Activated gamma-delta T cell (primary cell): ENCODE measurements at regions not wholly inside any gene's neighbourhood (a gene's known extent, or its start where the extent isn't known, plus 50 kb on each side); places are given as distances from the start of the nearest gene placed in this dataset.

Experiments used
- DNase-seq: peaks from one replicate; lab custom pipeline; 2025; lab: John Stamatoyannopoulos, UW

- DNase-seq, result no peak
These were observed 86.8 kb upstream of the STARD13 start for GRCh38 chr13:33372251-33372919.

GRCh38 chr13:33373624-33374023, 88.1 kb upstream of the STARD13 start:
- DNase-seq, result no peak

GRCh38 chr13:33375421-33375820, 89.9 kb upstream of the STARD13 start:
- no peak for DNase-seq

GRCh38 chr13:33376212-33376611, 90.7 kb upstream of the STARD13 start:
- DNase-seq, result no peak

GRCh38 chr13:33377411-33377810, 91.9 kb upstream of the STARD13 start:
- no peak for DNase-seq

- no peak for DNase-seq
These were observed 92.3 kb upstream of the STARD13 start for GRCh38 chr13:33377825-33378224.

GRCh38 chr13:33379608-33380007, 94.1 kb upstream of the STARD13 start:
- DNase-seq, result no peak

GRCh38 chr13:33380487-33381079, 95.0 kb upstream of the STARD13 start:
- DNase-seq, result no peak

- no peak for DNase-seq
These were observed 95.6 kb upstream of the STARD13 start for GRCh38 chr13:33381180-33381579.

GRCh38 chr13:33381906-33382305, 96.4 kb upstream of the STARD13 start:
- no peak for DNase-seq

GRCh38 chr13:33383724-33384577, 98.4 kb upstream of the STARD13 start:
- DNase-seq, result no peak

- DNase-seq, result no peak
These were observed 102.9 kb upstream of the STARD13 start for GRCh38 chr13:33388286-33388998.

GRCh38 chr13:33392794-33393405, 107.3 kb upstream of the STARD13 start:
- no peak for DNase-seq

GRCh38 chr13:33394294-33394932, 108.9 kb upstream of the STARD13 start:
- no peak for DNase-seq

GRCh38 chr13:33401238-33401637, 115.7 kb upstream of the STARD13 start:
- no peak for DNase-seq

- DNase-seq, result no peak
These were observed 117.4 kb upstream of the STARD13 start for GRCh38 chr13:33402975-33403374.

- DNase-seq, result no peak
These were observed 118.3 kb upstream of the STARD13 start for GRCh38 chr13:33403807-33404362.

GRCh38 chr13:33405371-33405770, 119.8 kb upstream of the STARD13 start:
- no peak for DNase-seq

- DNase-seq, result no peak
These were observed 124.3 kb upstream of the STARD13 start for GRCh38 chr13:33409673-33410510.

- DNase-seq, result no peak
These were observed 125.1 kb upstream of the STARD13 start for GRCh38 chr13:33410619-33411018.
